Retinal pigment epithelial cell (primary cell): ENCODE measurements at regions not wholly inside any gene's neighbourhood (a gene's known extent, or its start where the extent isn't known, plus 50 kb on each side); places are given as distances from the start of the nearest gene placed in this dataset.

Experiments
- DNase-seq: peaks from one replicate; pipeline ENCODE4 v3.0.0-alpha.2; 2010; ENCODE audit warnings: low read depth
- H3K4me3 ChIP-seq: 2 replicates; pipeline ENCODE4 v1.5.1; 2011; ENCODE audit warnings: mild to moderate bottlenecking, low read length, control low read depth, moderate library complexity
- CTCF ChIP-seq: conservative IDR thresholded peaks from 2 replicates; pipeline ENCODE4 v1.5.1; 2011; ENCODE audit warnings: low read depth, low read length, control low read depth, inconsistent platforms

GRCh38 chr12:18979401-18980126, 150.0 kb upstream of the PLEKHA5 start:
- TF ChIP-seq CTCF = no peak
- H3K4me3 ChIP-seq = no peak overlapping the region
- no peak for DNase-seq

GRCh38 chr12:18981732-18982131, 147.8 kb upstream of the PLEKHA5 start:
- H3K4me3 ChIP-seq = no peak overlapping the region
- DNase-seq = no peak
- TF ChIP-seq CTCF = no peak

- no peak overlapping the region for H3K4me3 ChIP-seq
- DNase-seq = no peak
- no peak for TF ChIP-seq CTCF
Measured at GRCh38 chr12:18982226-18982949, 147.1 kb upstream of the PLEKHA5 start.

GRCh38 chr12:18983854-18984253, 145.7 kb upstream of the PLEKHA5 start:
- no peak for DNase-seq
- H3K4me3 ChIP-seq = no peak overlapping the region
- TF ChIP-seq CTCF = no peak

- no peak overlapping the region for H3K4me3 ChIP-seq
- no peak for TF ChIP-seq CTCF
Measured at GRCh38 chr12:18990856-18991255, 138.7 kb upstream of the PLEKHA5 start.

DNA sequence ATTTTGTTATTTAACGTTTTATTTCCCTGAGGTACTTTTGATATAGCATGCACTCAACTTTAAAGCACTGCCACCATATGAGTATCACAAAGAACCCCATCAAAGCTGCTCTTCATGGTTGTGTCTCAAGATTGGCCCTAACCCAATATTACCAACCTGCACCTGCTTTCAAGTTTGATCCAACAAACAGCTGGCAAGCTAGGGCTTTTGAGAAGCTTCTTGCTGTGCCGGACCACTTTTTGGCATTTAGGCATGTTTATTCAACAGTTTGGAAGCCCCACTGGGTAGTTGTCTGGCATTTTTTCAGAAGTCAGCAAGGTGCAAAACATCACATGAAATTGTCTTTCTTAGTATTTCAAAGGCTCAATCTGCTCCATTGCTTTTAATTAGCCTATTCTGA, 137.2 kb upstream of the PLEKHA5 start:
- H3K4me3 ChIP-seq = no peak overlapping the region
- DNase-seq = no peak
- TF ChIP-seq CTCF = no peak

More at GRCh38 chr12:18990856-18991255, 138.7 kb upstream of the PLEKHA5 start:
- DNase-seq = no peak
